GM19351 (cell line): ENCODE measurements at regions not wholly inside any gene's neighbourhood (a gene's known extent, or its start where the extent isn't known, plus 50 kb on each side); places are given as distances from the start of the nearest gene placed in this dataset.
A peak's percentile ranks its signal among the peaks of the same experiment; 100 is the strongest.

Source experiments
- ATAC-seq: cut with Tn5 transposase; IDR thresholded peaks from one replicate; pipeline ENCODE4 v1.9.1; 2021; ENCODE audit warnings: mild to moderate bottlenecking, moderate library complexity; ENCODE audit not compliant: unreplicated experiment

GRCh38 chrX:7233580-7234406 is 85.8 kb upstream of the PUDP start:
- no peak for ATAC-seq

GRCh38 chrX:7228226-7228625 is 80.3 kb upstream of the PUDP start:
- ATAC-seq: no peak

- no peak for ATAC-seq
Observed at GRCh38 chrX:7225338-7225737, 77.4 kb upstream of the PUDP start.

DNA sequence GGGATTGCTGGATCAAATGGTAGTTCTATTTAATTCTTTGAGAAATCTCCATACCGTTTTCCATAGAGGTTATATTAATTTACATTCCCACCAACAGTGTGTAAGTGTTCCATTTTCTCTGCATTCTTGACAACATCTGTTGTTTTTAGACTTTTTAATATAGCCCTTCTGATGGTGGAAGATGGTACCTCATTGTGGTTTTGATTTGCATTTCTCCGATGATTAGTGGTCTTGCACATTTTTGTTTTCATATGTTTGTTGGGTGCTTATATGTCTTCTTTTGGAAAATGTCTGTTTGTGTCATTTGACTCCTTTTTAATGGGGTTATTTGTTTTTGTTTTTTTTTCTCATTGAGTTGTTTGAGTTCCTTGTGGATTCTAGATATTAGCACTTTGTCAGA is 75.3 kb upstream of the PUDP start:
- ATAC-seq: peak; percentile 49

- no peak for ATAC-seq
Observed at GRCh38 chrX:7220121-7220520, 72.2 kb upstream of the PUDP start.

DNA sequence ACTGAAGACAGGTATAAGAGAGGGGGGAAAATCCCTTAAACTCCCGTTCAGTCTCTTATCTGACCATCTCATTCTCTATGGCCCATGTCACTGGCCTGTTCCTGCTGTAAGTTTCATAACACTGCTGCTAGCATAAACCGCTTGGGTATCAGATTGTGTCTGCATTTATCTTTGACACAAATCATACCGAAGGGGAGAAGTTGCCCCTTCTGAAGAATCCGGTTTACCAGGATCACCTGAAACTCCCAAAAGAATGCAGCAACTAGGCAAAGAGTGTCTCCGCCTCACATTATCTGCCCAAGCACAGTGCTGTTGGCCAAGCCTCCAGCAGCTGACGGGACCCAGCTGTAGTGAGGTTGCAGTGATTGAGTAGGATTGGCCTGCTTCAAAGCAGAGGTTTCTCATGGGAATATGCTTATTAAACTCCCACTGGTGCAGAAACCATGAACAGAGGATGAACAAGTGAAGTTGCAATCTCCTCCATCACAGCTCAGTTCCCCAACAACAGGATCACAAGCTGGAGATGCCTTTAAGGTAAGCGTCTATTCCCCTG is 71.3 kb upstream of the PUDP start:
- ATAC-seq: peak; percentile 69

GRCh38 chrX:7218321-7219152 is 70.6 kb upstream of the PUDP start:
- no peak for ATAC-seq

DNA sequence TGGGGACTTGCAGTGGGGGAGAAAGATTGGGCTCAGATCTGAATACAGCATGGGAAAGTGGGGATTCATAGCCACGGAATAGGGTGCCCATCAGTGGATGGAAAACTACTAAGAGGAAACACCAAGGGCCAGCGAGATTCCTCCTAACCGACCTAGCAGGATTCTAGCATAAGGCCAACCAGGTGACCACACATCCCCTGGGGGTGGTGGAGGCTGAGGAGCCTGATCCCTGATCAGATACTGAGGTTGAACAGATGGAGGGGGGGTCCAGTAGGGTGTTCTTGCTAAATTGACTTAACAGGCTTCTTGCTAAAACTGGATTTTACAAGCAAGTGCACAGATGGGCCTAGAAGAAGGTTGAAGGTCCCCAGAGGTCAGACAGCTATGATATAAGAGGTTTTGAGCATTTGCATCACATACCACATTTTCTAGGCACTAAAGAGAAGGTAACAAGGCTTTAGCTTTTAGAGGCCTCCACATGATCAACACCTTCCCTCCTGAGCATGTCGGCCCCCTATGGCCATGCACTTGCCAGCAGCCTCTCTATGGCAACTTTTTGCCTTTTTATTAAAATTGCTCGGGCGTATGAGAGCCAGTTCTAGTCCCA is 69.1 kb upstream of the PUDP start:
- ATAC-seq: no peak

DNA sequence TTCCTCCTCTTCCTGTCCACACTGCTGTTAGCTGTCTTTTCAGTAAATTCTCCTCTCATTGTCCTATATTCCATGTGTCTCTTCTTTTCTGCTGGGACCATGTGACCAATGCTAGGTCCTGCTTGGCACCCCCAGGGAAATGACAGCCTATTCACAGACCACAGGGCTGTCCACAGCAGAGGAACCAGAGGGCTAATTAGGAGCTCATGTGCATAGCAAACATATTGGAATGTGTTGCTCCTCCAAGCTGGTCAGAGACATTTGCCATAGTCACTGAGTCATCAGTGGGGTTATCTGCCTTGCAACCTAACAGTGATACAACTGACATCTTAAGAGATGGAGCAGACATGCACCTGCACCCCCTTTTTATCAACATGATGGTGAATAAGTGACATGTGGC is 67.9 kb upstream of the PUDP start:
- ATAC-seq: no peak

DNA sequence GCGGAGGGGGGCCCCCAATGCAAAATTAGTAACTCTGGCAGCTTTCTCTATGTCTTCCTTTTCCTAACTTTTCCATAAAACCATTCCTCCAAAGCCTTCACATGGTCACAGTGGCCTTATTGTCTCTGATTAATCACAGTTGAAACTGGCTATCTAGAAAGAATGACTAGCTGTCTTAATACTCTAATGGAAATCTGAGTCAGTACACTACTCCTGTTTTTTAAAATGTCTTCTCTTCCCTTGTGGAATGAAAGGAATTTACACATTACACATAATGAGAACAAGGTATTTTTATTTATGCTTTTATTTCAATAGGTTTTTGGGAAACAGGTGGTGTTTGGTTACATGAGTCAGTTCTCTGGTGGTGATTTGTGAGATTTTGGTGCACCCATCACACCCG is 66.3 kb upstream of the PUDP start:
- no peak for ATAC-seq

DNA sequence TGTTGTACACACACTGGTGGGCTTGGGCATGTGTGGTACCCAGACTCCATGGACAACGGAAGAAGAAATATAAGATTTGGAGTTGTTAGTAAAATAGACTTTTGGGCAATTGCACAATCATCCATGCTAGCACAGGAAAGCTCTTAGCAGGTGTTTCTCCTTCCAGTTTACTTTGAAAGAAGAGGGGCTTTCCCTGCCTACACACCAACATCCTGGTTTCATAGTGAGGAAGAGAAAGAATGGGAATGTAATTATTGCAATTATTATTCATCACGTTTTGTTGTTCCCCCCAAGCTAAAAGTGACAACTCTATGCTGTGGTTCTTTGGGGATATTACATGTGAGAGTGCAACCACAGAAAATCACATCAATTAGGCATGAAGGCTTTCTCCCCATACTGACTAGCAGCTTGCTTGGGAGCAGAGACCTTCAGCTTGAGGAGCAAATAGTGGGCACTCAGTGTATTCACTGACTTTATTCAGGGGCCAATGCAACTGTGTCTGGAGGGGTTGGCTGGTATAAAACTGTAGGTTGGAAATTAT is 57.2 kb upstream of the PUDP start:
- peak; percentile 54 for ATAC-seq

DNA sequence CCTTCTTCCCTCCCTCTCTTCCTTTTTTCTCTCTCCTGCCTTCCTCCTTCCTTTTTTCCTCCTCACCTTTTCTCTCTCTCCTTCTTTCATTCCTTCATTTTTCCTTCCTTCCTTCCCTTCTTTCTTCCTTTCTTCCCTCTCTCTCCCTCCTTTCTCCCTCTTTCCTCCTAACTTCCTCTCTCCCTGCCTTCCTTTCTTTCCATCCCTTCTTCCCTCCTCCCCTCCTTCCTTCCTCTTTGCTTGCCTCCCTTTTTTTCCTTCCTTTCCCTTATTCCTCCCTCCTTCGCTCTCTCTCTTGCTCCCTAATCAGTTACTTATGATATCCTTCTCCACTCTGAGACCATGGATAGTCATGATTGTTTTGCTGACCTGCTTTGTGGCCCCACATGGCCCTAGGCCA is 56.7 kb upstream of the PUDP start:
- peak; percentile 8 for ATAC-seq

DNA sequence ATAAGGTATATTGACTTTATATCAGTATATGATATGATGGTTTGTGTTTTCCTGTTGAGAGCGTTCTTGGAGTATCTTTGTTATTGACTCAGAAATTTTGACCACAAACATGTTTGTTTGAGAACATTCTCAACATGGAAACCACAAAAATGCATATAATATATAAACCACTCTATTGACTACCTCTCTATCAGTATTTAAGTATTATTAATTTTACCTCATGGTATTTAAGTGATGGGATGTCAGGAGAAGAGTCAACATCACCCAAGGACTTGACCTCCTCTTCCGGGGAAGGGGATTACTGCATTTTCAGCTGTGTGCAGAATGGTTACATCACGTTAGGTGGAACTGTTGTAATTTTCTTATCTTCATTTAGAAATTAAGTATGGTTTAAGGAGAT is 54.3 kb upstream of the PUDP start:
- ATAC-seq: no peak

- ATAC-seq: no peak
Observed at GRCh38 chrX:7201496-7201895, 53.5 kb upstream of the PUDP start.

DNA sequence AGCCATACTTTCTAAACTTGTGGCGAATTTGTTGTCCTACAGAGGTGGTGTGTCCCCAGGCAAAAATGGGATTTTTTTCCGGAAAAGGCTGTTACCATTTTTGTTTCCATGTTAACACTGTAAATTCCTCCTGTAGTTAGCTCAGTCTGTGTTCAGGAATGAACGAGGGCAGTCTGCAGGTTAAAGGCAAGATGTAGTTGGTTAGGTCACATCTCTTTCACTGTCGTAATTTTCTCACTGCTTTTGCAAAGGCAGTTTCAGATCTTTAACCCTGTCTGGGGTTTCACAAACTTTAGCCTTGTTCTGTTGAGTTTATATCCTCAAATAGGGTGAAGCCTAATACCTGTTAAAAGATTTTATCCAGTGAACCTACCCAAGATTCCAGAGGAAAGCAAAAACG is 50.5 kb upstream of the PUDP start:
- peak; percentile 57 for ATAC-seq
